ENCODE measurements at regions not wholly inside any gene's neighbourhood (a gene's known extent, or its start where the extent isn't known, plus 50 kb on each side); places are given as distances from the start of the nearest gene placed in this dataset.

GRCh38 chr21:25422610-25423608 is 184.4 kb downstream of the MRPL39 start:
- DNase-seq, result no peak

GRCh38 chr21:25421321-25422028 is 185.8 kb downstream of the MRPL39 start:
- no peak for DNase-seq

GRCh38 chr21:25420831-25421230 is 186.4 kb downstream of the MRPL39 start:
- DNase-seq, result no peak

GRCh38 chr21:25416669-25417068 is 190.6 kb downstream of the MRPL39 start:
- no peak for DNase-seq

- no peak for DNase-seq
These were observed 195.2 kb downstream of the MRPL39 start for GRCh38 chr21:25412100-25412499.

- DNase-seq, result no peak
These were observed 197.3 kb downstream of the MRPL39 start for GRCh38 chr21:25409978-25410377.

- DNase-seq, result no peak
These were observed 198.6 kb downstream of the MRPL39 start for GRCh38 chr21:25408666-25409065.

- DNase-seq, result no peak
These were observed 200.2 kb downstream of the MRPL39 start for GRCh38 chr21:25406887-25407579.

- no peak for DNase-seq
These were observed 201.3 kb downstream of the MRPL39 start for GRCh38 chr21:25405984-25406383.

GRCh38 chr21:25402134-25402961 is 204.9 kb downstream of the MRPL39 start:
- no peak for DNase-seq

GRCh38 chr21:25400427-25400826 is 206.9 kb downstream of the MRPL39 start:
- no peak for DNase-seq

GRCh38 chr21:25398630-25399029 is 208.7 kb downstream of the MRPL39 start:
- DNase-seq, result no peak

GRCh38 chr21:25396135-25396711 is 211.1 kb downstream of the MRPL39 start:
- DNase-seq, result no peak

GRCh38 chr21:25391777-25392176 is 215.5 kb downstream of the MRPL39 start:
- no peak for DNase-seq

- DNase-seq, result no peak
These were observed 216.6 kb downstream of the MRPL39 start for GRCh38 chr21:25390701-25391100.

- DNase-seq, result no peak
These were observed 219.6 kb downstream of the MRPL39 start for GRCh38 chr21:25387665-25388064.

GRCh38 chr21:25385911-25386474 is 221.3 kb downstream of the MRPL39 start:
- DNase-seq, result peak; percentile 60

- no peak for DNase-seq
These were observed 221.9 kb downstream of the MRPL39 start for GRCh38 chr21:25385341-25385740.

GRCh38 chr21:25384782-25385181 is 222.5 kb downstream of the MRPL39 start:
- DNase-seq, result no peak

GRCh38 chr21:25383545-25383944 is 223.7 kb downstream of the MRPL39 start:
- DNase-seq, result no peak

GRCh38 chr21:25381936-25382452 is 225.3 kb downstream of the MRPL39 start:
- no peak for DNase-seq
